ENCODE measurements at regions not wholly inside any gene's neighbourhood (a gene's known extent, or its start where the extent isn't known, plus 50 kb on each side); places are given as distances from the start of the nearest gene placed in this dataset.
"Not testable (repeated sequence)": the region's sequence is repeated elsewhere in the genome, so short reads cannot be mapped to it uniquely, and the experiment has no call there.

- no peak for DNase-seq
Measured at GRCh38 chr11:122439866-122440810, 215.4 kb upstream of the UBASH3B start.

GRCh38 chr11:122436188-122436555 is 219.3 kb upstream of the UBASH3B start:
- no peak for DNase-seq

GRCh38 chr11:122435540-122436187 is 219.9 kb upstream of the UBASH3B start:
- no peak for DNase-seq

GRCh38 chr11:122434786-122435185 is 220.7 kb upstream of the UBASH3B start:
- DNase-seq, result no peak

GRCh38 chr11:122430490-122430889 is 225.0 kb upstream of the UBASH3B start:
- DNase-seq, result no peak

- no peak for DNase-seq
Measured at GRCh38 chr11:122426073-122426472, 229.4 kb upstream of the UBASH3B start.

- no peak for DNase-seq
Measured at GRCh38 chr11:122424636-122425035, 230.9 kb upstream of the UBASH3B start.

GRCh38 chr11:122423886-122424285 is 231.6 kb upstream of the UBASH3B start:
- no peak for DNase-seq

GRCh38 chr11:122423273-122423672 is 232.2 kb upstream of the UBASH3B start:
- no peak for DNase-seq

GRCh38 chr11:122422682-122423081 is 232.8 kb upstream of the UBASH3B start:
- DNase-seq, result no peak

GRCh38 chr11:122421702-122422101 is 233.8 kb upstream of the UBASH3B start:
- DNase-seq, result no peak

GRCh38 chr11:122418032-122418431 is 237.5 kb upstream of the UBASH3B start:
- no peak for DNase-seq

- DNase-seq, result no peak
Measured at GRCh38 chr11:122414406-122415018, 241.0 kb upstream of the UBASH3B start.

- no peak for DNase-seq
Measured at GRCh38 chr11:122413677-122414076, 241.8 kb upstream of the UBASH3B start.

GRCh38 chr11:122412581-122412980 is 242.9 kb upstream of the UBASH3B start:
- DNase-seq, result no peak

- no peak for DNase-seq
Measured at GRCh38 chr11:122406466-122406865, 249.1 kb upstream of the UBASH3B start.

- DNase-seq, result no peak
Measured at GRCh38 chr11:122405547-122406341, 249.8 kb upstream of the UBASH3B start.

- DNase-seq, result no peak
Measured at GRCh38 chr11:122404571-122404970, 251.0 kb upstream of the UBASH3B start.

- DNase-seq, result not testable (repeated sequence)
Measured at GRCh38 chr11:122401581-122401980, 253.9 kb upstream of the UBASH3B start.

- DNase-seq, result no peak
Measured at GRCh38 chr11:122399375-122399774, 256.1 kb upstream of the UBASH3B start.

GRCh38 chr11:122398851-122399250 is 256.7 kb upstream of the UBASH3B start:
- DNase-seq, result no peak

- no peak for DNase-seq
Measured at GRCh38 chr11:122398167-122398566, 257.4 kb upstream of the UBASH3B start.

- no peak for DNase-seq
Measured at GRCh38 chr11:122395282-122395681, 260.2 kb upstream of the UBASH3B start.
